ENCODE measurements at regions not wholly inside any gene's neighbourhood (a gene's known extent, or its start where the extent isn't known, plus 50 kb on each side); places are given as distances from the start of the nearest gene placed in this dataset.

DNA sequence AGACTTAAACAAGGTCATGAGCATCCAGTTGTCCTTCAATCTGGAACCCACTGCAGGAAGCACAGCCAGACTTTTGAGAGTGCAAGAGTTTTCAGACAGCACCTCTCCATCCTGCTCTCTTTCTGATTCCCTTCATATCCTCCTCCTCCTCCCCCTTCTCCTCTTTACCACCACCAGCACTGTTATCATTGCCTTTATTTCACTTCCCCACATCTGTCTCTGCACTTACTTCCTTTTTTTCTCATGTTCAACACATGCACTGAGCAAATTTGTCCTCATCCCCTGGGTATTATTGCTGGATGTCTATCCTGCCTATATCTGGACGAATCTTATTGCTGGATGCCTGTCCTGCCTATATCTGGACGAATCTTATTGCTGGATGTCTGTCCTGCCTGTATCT lies 554.8 kb downstream of the DHX35 start:
- no peak for DNase-seq (ENCODE audit: low spot score)
- in situ Hi-C loops (cut with HindIII; ENCODE audit: low sequenced_read_pairs) = no loop called here

DNA sequence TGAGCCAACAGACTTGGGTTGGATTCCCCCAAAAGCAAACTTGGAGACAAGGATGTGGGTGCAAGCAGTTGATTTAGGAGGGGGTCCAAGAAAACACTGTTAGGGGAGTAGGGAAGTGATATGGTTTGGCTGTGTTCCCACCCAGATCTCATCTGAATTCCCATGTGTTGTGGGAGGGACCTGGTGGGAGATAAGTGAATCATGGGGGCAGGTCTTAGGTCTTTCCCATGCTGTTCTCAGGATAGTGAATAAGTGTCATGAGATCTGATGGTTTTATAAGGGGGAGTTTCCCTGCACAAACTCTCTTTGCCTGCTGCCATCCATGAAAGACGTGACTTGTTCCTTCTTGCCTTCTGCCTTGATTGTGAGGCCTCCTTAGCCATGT lies 542.6 kb downstream of the DHX35 start:
- no peak for DNase-seq (ENCODE audit: low spot score)
- in situ Hi-C loops (cut with HindIII; ENCODE audit: low sequenced_read_pairs) = no loop called here

DNA sequence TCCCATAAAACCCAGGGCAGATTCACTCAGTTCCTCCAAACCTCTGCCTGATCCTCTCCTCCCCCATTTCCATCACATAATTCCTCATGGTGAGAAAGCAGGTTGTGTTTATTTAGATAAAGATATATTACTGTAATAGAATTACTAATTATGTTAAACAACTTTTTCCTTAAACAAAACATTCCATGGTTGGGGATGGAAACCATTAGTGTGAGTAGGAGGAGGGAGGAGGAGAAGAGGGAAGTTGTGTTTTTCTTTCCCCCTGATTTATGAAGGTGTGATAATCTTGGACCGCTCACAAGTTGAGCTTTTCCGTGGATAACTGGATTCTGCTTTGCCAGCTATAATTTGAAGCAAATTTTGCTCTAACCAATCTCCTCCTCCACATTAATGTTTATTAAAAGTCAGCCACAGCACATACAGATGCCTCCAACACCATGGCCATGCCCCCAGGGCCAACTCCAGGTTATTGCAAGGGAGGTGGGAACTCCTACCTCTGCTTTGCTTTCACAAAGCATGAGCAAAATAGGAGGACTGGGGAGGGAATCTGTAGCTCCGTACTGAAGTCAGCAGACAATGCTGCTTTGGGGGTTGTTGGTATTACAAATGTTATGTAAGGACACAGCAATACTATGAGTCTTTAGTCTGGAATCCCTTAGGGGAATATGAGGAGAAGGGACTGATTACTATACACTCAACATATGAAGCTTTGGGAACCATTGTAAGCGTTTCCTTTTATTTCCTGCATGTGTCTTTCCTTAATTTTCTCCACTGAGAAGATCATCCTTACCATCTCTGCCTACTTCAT lies 542.0 kb downstream of the DHX35 start:
- in situ Hi-C loops (cut with HindIII; ENCODE audit: low sequenced_read_pairs) = no loop called here
- DNase-seq (ENCODE audit: low spot score) = no peak

DNA sequence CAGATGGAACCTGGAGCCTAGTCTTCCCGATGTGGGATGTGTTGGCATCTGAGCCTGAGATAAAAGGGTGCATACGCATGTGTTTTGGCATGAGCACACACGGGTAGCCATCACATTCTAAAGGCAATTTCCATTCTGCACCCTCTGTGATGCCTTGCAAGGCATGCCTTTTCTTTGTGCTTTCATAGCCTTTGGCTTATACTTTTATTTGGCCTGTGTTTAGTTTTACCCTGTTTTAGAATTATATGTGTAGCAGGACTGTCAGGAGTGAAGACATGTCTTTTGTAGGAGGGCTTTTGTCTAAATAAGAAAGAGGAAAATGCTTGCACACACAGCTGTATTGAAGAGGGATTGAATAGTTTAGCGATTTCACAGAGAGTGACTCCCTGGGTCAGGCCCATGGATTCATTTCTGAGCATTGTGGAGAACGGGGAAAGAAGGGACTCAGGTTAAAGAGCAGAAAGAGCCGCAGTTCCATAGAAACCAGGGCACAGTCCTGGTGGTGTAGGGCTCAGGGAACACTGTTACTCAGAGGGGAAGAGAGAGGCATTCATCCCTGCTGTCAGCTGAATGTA lies 530.2 kb downstream of the DHX35 start:
- in situ Hi-C loops (cut with HindIII; ENCODE audit: low sequenced_read_pairs) = no loop called here
- no peak for DNase-seq (ENCODE audit: low spot score)

DNA sequence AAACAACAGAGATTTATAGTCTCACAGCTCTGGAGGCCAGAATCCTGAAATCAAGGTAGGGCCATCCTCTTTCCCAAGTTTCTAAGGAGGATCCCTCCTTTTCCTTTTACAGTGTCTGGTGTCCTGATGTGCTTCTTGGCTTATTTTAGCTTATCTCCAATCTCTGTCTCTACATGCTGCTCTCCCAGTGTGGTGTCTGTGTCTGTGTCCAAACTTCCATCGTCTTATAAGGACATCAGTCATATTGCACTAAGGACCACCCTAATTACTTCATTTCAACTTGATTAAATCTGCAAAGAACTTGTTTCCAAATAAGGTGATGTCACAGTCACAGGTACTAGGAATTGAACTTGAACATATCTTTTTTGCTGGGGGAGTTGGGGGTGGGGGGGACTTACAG lies 529.6 kb downstream of the DHX35 start:
- DNase-seq (ENCODE audit: low spot score) = no peak
- in situ Hi-C loops (cut with HindIII; ENCODE audit: low sequenced_read_pairs) = no loop called here

DNA sequence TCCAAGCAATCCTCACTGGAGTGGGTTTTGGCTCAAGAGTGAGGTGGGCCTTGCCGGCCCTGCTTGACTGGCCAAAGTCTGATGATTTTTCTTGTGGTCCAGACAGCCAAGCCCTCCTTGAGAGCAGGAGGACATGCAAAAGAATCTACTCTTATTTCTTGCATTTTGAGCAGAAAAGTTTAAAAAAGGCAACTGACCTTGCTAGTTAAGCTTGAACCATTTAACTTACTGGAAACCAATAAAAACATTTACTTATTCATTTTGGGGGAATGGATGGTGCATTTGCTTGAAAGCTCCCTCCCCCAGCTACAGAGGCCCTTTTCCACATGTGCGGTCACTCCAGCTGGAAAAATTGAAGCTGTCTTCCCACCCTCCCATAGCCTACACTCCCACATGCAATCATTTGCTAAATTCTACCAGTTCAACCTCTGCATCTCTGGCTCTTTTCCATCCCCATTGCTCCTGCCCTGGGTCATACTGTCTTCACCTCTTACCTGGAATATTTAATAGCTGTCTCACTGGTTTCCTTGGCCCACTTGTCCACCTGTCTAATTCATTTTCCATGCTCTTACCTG lies 527.9 kb downstream of the DHX35 start:
- no peak for DNase-seq (ENCODE audit: low spot score)
- in situ Hi-C loops (cut with HindIII; ENCODE audit: low sequenced_read_pairs) = no loop called here

DNA sequence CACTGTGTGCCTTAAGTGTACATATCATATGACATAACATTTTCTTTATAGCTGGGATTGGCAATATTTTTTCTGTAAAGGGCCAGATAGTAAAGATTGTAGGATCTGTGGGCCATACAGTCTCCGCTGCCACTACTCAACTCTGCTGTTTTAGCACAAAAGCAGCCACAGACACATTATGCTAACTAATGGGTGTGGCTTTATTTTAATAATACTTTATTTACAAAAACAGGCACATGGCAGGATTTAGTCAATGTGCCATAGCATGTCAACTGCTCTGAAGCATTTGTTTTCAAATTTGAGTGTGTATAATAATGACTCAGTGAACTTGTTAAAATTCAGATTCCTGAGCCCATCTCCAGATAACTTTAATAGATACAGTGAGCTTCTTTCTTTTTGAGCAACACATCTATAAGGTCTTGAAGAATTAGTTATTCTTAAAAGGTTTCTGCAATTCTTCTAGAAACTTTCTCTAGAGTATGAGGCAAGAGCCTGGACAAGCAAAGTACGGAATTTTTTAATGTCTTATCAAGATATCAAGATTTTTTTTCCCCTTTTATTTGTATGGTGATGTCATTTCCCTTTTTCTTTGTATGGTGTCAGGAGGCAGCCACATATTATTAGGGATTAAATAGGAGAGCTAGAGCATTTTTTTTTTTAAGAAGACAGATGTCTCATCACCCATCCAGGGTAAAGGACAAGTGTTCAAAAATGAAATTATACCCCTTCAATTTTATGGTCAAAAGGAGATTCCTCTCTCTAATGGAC lies 518.3 kb downstream of the DHX35 start:
- in situ Hi-C loops (cut with HindIII; ENCODE audit: low sequenced_read_pairs) = no loop called here
- no peak for DNase-seq (ENCODE audit: low spot score)

DNA sequence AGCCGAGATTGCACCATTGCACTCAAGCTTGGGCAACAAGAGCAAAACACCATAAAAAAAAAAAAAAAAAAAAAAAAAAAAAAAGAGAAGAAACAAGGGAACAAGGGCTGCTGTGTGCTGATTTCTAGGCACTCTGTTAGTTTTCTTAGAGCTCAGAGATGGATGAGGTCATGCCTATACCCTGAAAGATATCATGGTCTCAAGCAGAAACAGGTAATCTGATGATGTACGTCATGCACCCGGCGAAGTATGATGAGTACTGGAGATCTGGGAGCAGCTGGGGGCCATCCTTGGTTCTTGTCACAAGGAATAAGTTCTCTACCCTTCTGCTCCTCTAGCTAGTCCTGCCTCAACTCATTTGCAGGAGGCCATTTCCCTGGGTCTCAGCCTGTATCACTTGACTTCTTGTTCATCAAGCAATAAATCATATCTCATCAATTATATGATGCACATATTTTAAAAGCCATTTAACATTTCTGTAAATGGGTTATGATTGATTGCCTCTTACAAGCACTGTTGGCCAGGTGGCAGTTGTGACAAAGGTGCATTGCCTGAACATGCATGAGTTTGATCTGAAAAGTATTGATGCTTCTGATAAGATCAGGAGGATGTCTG lies 517.2 kb downstream of the DHX35 start:
- DNase-seq (ENCODE audit: low spot score) = no peak
- in situ Hi-C loops (cut with HindIII; ENCODE audit: low sequenced_read_pairs) = no loop called here

DNA sequence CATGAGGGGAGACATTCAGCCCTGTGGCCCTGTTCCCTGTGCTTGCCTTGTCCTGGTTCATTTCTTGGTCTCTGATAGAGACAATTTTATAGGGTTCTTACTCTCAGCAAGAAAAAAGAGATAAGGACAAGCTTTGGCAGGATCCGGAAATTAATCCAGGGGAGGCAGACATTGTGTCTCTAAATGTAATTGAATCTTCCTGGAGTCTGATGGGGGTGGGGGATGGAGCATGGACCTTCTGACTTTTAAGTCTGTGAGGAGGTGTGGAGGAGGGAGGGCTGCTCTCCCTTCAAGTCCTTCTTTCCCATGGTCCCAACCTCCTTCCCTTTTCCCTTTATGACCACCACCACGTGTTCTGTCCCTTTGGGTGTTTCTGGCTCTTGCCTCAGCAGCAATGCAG lies 512.7 kb downstream of the DHX35 start:
- DNase-seq (ENCODE audit: low spot score) = no peak
- in situ Hi-C loops (cut with HindIII; ENCODE audit: low sequenced_read_pairs) = no loop called here

DNA sequence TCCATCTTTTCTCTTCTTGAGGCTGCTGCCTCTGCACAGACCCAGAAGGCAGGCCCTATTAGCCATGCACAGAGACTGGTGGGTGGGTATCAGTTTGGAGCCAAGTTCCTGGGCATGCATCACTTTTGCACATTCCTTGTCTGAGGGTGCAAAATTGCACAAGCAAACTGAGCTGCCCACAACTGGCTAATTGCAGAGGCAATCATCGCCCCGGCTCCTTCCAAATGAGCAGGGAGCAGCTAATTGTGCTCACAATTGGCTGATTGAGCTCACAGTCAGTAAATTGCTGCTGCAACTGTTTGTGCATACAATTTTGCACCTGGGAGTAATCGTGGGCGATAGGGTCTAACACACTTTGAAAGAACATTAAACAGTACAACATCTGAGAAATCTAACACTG lies 511.4 kb downstream of the DHX35 start:
- in situ Hi-C loops (cut with HindIII; ENCODE audit: low sequenced_read_pairs) = no loop called here
- DNase-seq (ENCODE audit: low spot score) = no peak

DNA sequence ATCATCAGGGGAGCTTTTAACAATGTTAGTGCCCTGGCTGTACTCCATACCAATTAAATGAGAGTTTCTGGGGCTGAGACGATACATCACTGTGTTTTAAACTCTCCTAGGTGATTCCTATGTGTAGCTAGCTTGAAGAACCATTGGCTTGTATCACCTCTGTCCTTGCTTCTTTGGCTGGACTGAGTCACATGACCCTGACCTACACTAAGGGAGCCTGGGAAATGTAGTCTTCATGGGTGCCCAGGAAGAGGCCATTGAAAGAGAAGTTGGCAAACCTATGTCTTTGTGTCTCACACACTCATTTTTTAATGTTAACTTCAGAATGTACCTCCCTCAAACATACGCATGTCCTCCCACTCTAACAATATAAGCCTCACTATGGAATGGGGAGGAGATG lies 506.6 kb downstream of the DHX35 start:
- no peak for DNase-seq (ENCODE audit: low spot score)
- in situ Hi-C loops (cut with HindIII; ENCODE audit: low sequenced_read_pairs) = no loop called here

DNA sequence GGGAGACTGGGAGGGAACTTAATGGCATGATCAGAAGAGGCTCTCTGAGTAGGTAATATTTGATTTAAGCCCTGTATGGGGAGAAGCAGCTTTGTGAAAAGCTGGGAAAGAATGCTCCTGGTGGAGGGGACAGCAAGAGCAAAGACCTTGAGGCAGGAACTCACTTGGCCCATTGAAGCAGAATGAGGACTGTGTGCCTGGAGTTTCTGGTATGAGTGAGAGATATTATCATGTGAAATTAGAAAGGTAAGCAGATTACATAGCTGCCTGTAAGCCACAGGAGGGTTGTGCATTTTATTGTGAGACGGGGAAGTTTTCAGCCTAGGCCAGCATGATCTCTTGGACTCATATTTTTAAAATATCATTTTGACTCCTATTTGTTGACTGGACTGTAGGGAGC lies 502.1 kb downstream of the DHX35 start:
- in situ Hi-C loops (cut with HindIII; ENCODE audit: low sequenced_read_pairs) = no loop called here
- DNase-seq (ENCODE audit: low spot score) = no peak

DNA sequence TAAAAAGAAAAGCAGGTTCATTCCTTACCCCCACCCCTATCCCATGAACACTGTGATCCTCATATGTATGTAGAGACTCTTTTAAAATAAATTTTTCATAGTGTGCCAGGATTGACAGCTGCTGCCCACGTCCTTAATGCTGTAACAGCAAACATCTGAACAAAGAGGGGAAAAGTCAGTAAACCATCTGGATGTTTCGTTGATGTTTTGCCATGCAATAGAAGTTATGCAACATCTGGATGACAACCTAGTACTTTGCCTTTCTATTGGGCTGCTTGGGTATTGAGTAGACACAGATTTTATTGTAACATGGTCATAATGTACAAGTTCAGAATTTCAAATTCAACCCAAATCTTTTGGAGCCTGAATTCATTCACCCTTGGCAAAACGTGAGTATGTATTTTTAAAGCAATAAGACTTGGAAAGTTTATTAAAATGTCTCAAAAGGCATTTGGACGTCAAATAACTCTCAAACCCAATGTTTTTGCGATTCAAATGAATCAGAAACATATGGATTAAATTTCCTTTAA lies 500.3 kb downstream of the DHX35 start:
- no peak for DNase-seq (ENCODE audit: low spot score)
- in situ Hi-C loops (cut with HindIII; ENCODE audit: low sequenced_read_pairs) = no loop called here

DNA sequence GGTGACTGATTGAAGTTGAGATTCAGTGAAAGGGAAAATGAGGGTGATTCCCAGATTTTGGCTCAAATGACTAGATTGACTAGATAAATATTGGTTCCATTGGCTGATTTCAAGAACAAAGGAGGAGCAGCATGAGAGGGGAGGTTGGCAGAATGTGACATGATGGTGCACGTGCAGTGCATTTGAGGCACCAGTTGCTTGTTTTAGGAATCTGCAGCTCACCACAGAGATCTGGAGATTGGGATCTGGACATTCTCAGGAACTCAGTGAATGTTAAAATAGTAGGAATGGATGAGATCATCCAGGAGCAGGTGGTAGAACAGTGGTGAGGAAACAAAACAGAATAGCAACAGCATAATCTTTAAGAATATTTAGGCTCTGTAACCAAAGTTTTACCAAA lies 496.3 kb downstream of the DHX35 start:
- in situ Hi-C loops (cut with HindIII; ENCODE audit: low sequenced_read_pairs) = no loop called here

DNA sequence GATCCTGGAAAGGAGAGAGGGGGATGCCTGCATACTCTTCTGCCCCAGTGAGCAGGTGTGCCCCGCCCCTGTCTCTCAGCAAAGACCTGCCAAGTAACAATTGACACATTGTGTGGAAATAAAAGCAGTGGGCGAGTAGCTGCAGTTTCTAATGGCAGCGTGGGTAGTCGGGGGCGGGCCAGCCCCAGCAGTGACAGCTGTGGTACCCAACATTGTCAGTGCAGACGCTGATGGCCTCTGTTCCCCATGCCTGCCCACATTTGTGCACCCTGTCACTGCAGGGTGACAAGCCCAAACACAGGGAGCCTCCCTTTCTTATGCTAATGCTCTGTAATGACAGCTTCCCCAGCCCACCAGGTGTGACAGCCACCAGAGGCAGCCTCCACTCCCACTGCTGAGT lies 491.7 kb downstream of the DHX35 start:
- no peak for DNase-seq (ENCODE audit: low spot score)
- in situ Hi-C loops (cut with HindIII; ENCODE audit: low sequenced_read_pairs) = no loop called here

More for the DNA sequence above, 496.3 kb downstream of the DHX35 start:
- DNase-seq (ENCODE audit: low spot score) = no peak

DNA sequence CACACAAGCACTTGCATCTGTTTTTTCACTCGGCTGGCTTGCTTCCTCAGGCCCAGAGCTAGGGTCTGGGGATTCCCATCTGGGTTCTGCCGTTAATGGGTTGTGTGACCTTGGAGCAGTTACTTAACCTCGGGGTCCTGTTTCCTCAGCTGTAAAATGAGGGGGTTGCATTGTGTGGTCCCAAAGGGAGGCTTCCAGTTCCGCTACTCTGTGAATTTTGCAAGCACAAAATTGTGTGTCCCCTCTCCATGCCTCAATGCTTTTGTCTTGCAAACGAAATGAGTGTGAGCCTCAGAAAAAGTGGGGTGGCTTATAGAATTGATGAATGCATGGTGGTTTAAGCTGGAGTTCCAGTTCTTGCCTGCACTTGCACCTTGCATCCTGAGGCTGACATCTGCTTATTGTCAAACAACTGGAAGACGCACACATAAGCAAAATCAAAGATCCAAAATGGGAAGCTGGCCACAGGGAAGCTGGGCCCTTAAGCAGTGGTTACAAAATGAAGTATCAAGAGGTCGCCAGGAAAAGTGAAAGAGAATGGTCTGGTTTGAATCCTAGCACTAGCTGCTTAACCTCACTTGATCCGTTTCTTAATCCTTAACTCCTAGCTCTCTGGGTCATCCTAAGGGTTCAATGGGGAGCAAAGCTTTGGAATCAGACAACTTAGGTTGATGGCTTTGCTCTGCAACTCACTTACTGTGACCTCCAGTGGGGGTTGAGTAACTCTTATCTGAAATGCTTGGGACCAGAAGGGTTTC lies 490.6 kb downstream of the DHX35 start:
- DNase-seq (ENCODE audit: low spot score) = no peak
- in situ Hi-C loops (cut with HindIII; ENCODE audit: low sequenced_read_pairs) = no loop called here

DNA sequence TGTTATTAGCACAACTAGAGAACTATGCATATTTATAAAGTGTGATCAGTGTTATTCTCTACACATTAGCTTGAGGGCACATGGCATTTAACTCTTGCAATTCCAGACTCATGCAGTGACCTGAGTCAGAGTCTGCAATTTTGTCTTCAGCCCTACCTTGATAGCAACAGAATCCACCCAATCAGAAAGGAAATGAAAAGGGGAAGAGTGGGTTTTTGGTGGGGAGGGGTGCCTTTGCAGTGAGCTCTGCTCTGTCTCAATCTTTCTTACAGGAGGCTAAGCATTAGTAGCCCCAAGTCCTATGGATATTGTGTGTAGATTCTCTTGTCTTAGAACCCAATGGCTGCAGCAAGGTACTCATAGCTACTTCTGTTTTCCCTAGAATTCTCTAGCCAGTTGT lies 489.2 kb downstream of the DHX35 start:
- DNase-seq (ENCODE audit: low spot score) = no peak
- in situ Hi-C loops (cut with HindIII; ENCODE audit: low sequenced_read_pairs) = no loop called here

DNA sequence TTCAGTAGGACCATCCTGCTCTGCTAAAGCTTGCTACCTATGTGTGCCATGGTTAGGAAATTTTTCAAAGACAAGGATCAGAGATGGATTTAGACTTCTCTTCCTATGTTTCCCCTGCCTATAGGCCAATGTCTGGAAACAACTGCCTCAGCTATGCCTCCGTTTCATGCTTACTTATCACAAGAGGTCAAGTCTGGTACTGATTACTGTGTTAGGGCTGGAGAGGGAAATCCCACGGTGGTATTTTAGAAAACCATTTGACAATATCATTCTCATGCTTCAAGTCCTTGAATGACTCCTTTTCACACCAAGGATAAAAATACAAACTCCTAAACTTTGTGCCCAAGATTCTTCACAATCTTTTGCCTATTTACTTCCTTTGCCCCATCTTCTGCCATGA lies 484.3 kb downstream of the DHX35 start:
- no peak for DNase-seq (ENCODE audit: low spot score)
- in situ Hi-C loops (cut with HindIII; ENCODE audit: low sequenced_read_pairs) = no loop called here

DNA sequence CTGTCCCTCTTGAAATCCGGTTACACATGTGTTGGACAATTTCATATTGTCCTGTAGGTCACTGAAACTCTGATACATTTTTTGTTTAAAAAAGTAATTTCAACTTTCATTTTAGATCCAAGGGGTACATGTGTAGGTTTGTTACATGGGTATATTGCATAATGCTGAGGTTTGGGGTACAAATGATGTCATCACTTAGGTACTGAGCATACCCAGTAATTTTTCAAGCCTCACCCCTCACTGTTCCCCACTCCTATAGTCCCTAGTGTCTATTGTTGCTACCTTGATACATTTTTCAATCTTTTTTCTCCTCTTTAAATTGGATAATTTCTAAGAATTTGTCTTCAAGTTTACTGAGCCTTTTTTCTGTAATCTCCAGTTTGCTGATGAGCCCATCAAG lies 483.0 kb downstream of the DHX35 start:
- in situ Hi-C loops (cut with HindIII; ENCODE audit: low sequenced_read_pairs) = no loop called here
- no peak for DNase-seq (ENCODE audit: low spot score)

Measured in G401 (cell line).